ENCODE measurements at regions not wholly inside any gene's neighbourhood (a gene's known extent, or its start where the extent isn't known, plus 50 kb on each side); places are given as distances from the start of the nearest gene placed in this dataset.

- peaks cover 9% of the 10 kb centered on the region for H3K27me3 Mint-ChIP-seq (ENCODE audit: low read depth, unreplicated experiment)
- no peak overlapping the region for H3K4me3 Mint-ChIP-seq (ENCODE audit: unreplicated experiment)
- Histone ChIP-seq H3K27ac (ENCODE audit: low read depth, low read length) (no peak overlapping the region), H3K4me2 (ENCODE audit: low read length) (no peak overlapping the region), H3K9ac (ENCODE audit: low read length) (no peak overlapping the region), H3K27me3 (ENCODE audit: insufficient read depth, low read length) (peaks cover 4% of the 10 kb centered on the region), H3K4me3 (ENCODE audit: insufficient read depth, low read depth, low read length) (no peak overlapping the region), H2AFZ (ENCODE audit: low read depth, low read length) (no peak overlapping the region), H3K4me1 (ENCODE audit: insufficient read depth, low read length) (no peaks in the 10 kb centered on the region), H4K20me1 (ENCODE audit: insufficient read depth, low read length) (no peaks in the 10 kb centered on the region), H3K79me2 (ENCODE audit: insufficient read depth, low read length) (no peaks in the 10 kb centered on the region), H3K9me3 (ENCODE audit: insufficient read depth, low read depth, low read length) (no peaks in the 10 kb centered on the region), H3K36me3 (ENCODE audit: insufficient read depth, low read length) (no peaks in the 10 kb centered on the region)
- no peak for DNase-seq (ENCODE audit: low read depth)
- no peaks in the 10 kb centered on the region for H3K9me3 Mint-ChIP-seq (ENCODE audit: unreplicated experiment)
- no peak for TF ChIP-seq CTCF (IDR thresholded peaks at IDR 0.05; ENCODE audit: insufficient read depth, low read depth, low read length)
- TF ChIP-seq EZH2 (IDR thresholded peaks at IDR 0.05; ENCODE audit: insufficient read depth, low read length) = no peak
- peaks cover 2% of the 10 kb centered on the region for H3K4me1 Mint-ChIP-seq (ENCODE audit: low read depth, unreplicated experiment)
- FAIRE-seq = no peak
- H3K27ac Mint-ChIP-seq (ENCODE audit: unreplicated experiment) = no peak overlapping the region
- no peaks in the 10 kb centered on the region for H3K36me3 Mint-ChIP-seq (ENCODE audit: low read depth, unreplicated experiment)
These were observed 665.5 kb downstream of the PTPRU start for GRCh38 chr1:29901624-29902325.

DNA sequence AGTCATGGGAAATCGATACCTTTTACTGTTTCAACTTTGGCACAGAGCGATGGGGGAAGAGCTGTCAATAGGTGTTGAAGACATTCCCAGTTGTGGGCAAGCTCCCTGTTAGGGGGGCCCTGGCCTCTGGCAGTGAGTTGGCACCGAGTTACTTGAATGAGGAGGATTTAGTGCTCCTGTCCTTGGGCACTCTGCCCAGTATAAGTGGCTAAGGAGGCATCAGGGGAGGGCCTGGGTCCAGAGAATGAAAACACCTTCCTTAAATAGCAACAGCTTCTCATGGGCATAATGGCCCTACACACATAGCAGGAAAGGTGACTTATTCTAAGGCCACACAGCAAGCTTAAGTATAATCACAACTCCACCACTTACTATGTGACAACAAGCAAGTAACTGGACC, 664.4 kb downstream of the PTPRU start:
- DNase-seq (ENCODE audit: low read depth) = no peak
- H3K79me2 ChIP-seq (ENCODE audit: insufficient read depth, low read length) = no peaks in the 10 kb centered on the region
- H3K9ac ChIP-seq (ENCODE audit: low read length) = no peak overlapping the region
- H3K4me2 ChIP-seq (ENCODE audit: low read length) = no peak overlapping the region
- no peak for TF ChIP-seq EZH2 (IDR thresholded peaks at IDR 0.05; ENCODE audit: insufficient read depth, low read length)
- no peak for TF ChIP-seq CTCF (IDR thresholded peaks at IDR 0.05; ENCODE audit: insufficient read depth, low read depth, low read length)
- peaks cover 17% of the 10 kb centered on the region for H3K27me3 Mint-ChIP-seq (ENCODE audit: low read depth, unreplicated experiment)
- H3K27ac ChIP-seq (ENCODE audit: low read depth, low read length) = no peak overlapping the region
- peaks cover 2% of the 10 kb centered on the region for H3K4me1 Mint-ChIP-seq (ENCODE audit: low read depth, unreplicated experiment)
- H3K9me3 ChIP-seq (ENCODE audit: insufficient read depth, low read depth, low read length) = no peaks in the 10 kb centered on the region
- H3K9me3 Mint-ChIP-seq (ENCODE audit: unreplicated experiment) = no peaks in the 10 kb centered on the region
- peaks cover 4% of the 10 kb centered on the region for H3K27me3 ChIP-seq (ENCODE audit: insufficient read depth, low read length)
- no peaks in the 10 kb centered on the region for H3K36me3 ChIP-seq (ENCODE audit: insufficient read depth, low read length)
- FAIRE-seq = no peak
- H3K27ac Mint-ChIP-seq (ENCODE audit: unreplicated experiment) = no peak overlapping the region
- no peak overlapping the region for H2AFZ ChIP-seq (ENCODE audit: low read depth, low read length)
- no peaks in the 10 kb centered on the region for H4K20me1 ChIP-seq (ENCODE audit: insufficient read depth, low read length)
- no peak overlapping the region for H3K4me3 ChIP-seq (ENCODE audit: insufficient read depth, low read depth, low read length)
- H3K4me3 Mint-ChIP-seq (ENCODE audit: unreplicated experiment) = no peak overlapping the region
- H3K36me3 Mint-ChIP-seq (ENCODE audit: low read depth, unreplicated experiment) = no peaks in the 10 kb centered on the region
- no peaks in the 10 kb centered on the region for H3K4me1 ChIP-seq (ENCODE audit: insufficient read depth, low read length)

DNA sequence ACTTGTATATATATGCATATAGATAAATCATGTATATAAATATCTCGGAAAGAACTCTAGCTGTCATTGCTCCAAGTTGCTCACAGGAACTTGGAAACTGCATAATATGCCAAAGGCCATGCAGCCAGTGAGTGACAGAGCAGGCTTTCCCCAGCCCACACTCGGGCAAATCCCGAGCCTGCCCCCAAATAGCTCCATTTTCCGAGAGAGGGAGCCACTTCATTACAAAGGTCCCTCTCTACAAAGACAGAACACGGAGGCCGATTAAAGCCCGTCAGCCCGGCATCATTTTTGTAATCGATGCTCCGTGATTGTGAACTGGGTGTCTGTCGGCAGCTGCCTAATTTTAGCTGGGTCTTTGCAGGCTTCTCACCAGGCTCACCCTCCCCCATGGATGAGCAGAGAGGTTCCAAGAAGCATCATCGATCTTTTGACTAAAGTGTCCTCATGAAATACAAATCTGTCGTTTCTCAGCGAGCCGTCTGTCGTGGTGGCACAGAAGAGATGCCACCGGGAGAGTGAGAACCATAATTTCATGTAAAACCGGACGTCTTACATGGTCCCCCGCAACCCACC, 663.9 kb downstream of the PTPRU start:
- no peak overlapping the region for H2AFZ ChIP-seq (ENCODE audit: low read depth, low read length)
- Mint-ChIP-seq H3K4me3 (ENCODE audit: unreplicated experiment) (no peak overlapping the region), H3K27me3 (ENCODE audit: low read depth, unreplicated experiment) (peaks cover 22% of the 10 kb centered on the region), H3K36me3 (ENCODE audit: low read depth, unreplicated experiment) (no peaks in the 10 kb centered on the region), H3K4me1 (ENCODE audit: low read depth, unreplicated experiment) (peaks cover 2% of the 10 kb centered on the region), H3K9me3 (ENCODE audit: unreplicated experiment) (no peaks in the 10 kb centered on the region), H3K27ac (ENCODE audit: unreplicated experiment) (no peak overlapping the region)
- H3K27me3 ChIP-seq (ENCODE audit: insufficient read depth, low read length) = peaks cover 4% of the 10 kb centered on the region
- no peaks in the 10 kb centered on the region for H3K9me3 ChIP-seq (ENCODE audit: insufficient read depth, low read depth, low read length)
- no peak for TF ChIP-seq EZH2 (IDR thresholded peaks at IDR 0.05; ENCODE audit: insufficient read depth, low read length)
- no peak for TF ChIP-seq CTCF (IDR thresholded peaks at IDR 0.05; ENCODE audit: insufficient read depth, low read depth, low read length)
- H3K36me3 ChIP-seq (ENCODE audit: insufficient read depth, low read length) = no peaks in the 10 kb centered on the region
- no peak overlapping the region for H3K27ac ChIP-seq (ENCODE audit: low read depth, low read length)
- no peak overlapping the region for H3K9ac ChIP-seq (ENCODE audit: low read length)
- H3K4me2 ChIP-seq (ENCODE audit: low read length) = no peak overlapping the region
- H4K20me1 ChIP-seq (ENCODE audit: insufficient read depth, low read length) = no peaks in the 10 kb centered on the region
- no peak overlapping the region for H3K4me3 ChIP-seq (ENCODE audit: insufficient read depth, low read depth, low read length)
- DNase-seq (ENCODE audit: low read depth) = no peak
- H3K4me1 ChIP-seq (ENCODE audit: insufficient read depth, low read length) = no peaks in the 10 kb centered on the region
- H3K79me2 ChIP-seq (ENCODE audit: insufficient read depth, low read length) = no peaks in the 10 kb centered on the region
- no peak for FAIRE-seq
